Left ventricle myocardium superior (tissue), 1 donor: ENCODE measurements at regions not wholly inside any gene's neighbourhood (a gene's known extent, or its start where the extent isn't known, plus 50 kb on each side); places are given as distances from the start of the nearest gene placed in this dataset.

ENCODE experiments used
- ATAC-seq: fragments of 200-7000 bp; cut with Tn5 transposase; one replicate; pipeline ENCODE4 v1.9.1; 2020; ENCODE audit warnings: mild to moderate bottlenecking, moderate library complexity
- DNase-seq: peaks from one replicate; pipeline ENCODE4 v3.0.0-alpha.2; 2020
- intact Hi-C: fragments of 100-400 bp; cut with micrococcal nuclease; formaldehyde crosslinking; loops from one replicate; pipeline ENCODE4 v1.11.0; 2022
- donor health status: DM: no; HTN: yes; CAD: no; lungs with severe emphysema.

GRCh38 chr1:63710308-63710707 lies 63.5 kb upstream of the ROR1 start:
- no peak for ATAC-seq
- intact Hi-C loops = no loop called here
- DNase-seq = no peak

GRCh38 chr1:63710761-63711380 lies 62.9 kb upstream of the ROR1 start:
- DNase-seq (no peak), ATAC-seq (no peak)
- intact Hi-C loops = no loop called here

GRCh38 chr1:63713041-63713440 lies 60.8 kb upstream of the ROR1 start:
- intact Hi-C loops = no loop called here
- DNase-seq (no peak), ATAC-seq (no peak)

- intact Hi-C loops = no loop called here
- DNase-seq = no peak
- ATAC-seq = no peak
Observed at GRCh38 chr1:63713627-63714481, 60.0 kb upstream of the ROR1 start.

- ATAC-seq = no peak
- intact Hi-C loops = no loop called here
- no peak for DNase-seq
Observed at GRCh38 chr1:63714482-63714760, 59.4 kb upstream of the ROR1 start.

- ATAC-seq (no peak), DNase-seq (no peak)
- intact Hi-C loops = no loop called here
Observed at GRCh38 chr1:63717511-63718065, 56.2 kb upstream of the ROR1 start.

- no peak for ATAC-seq
Observed at GRCh38 chr1:63718541-63718970, 55.3 kb upstream of the ROR1 start.

GRCh38 chr1:63721531-63722189 lies 52.2 kb upstream of the ROR1 start:
- DNase-seq (peak; percentile 49), ATAC-seq (peak; percentile 70)
- intact Hi-C loops = no loop called here

More at GRCh38 chr1:63718541-63718970, 55.3 kb upstream of the ROR1 start:
- intact Hi-C loops = no loop called here
- DNase-seq = no peak

- intact Hi-C loops = no loop called here
- ATAC-seq (no peak), DNase-seq (no peak)
Observed at GRCh38 chr1:63723602-63724001, 50.2 kb upstream of the ROR1 start.
